ENCODE measurements at regions not wholly inside any gene's neighbourhood (a gene's known extent, or its start where the extent isn't known, plus 50 kb on each side); places are given as distances from the start of the nearest gene placed in this dataset.
"Not testable (repeated sequence)": the region's sequence is repeated elsewhere in the genome, so short reads cannot be mapped to it uniquely, and the experiment has no call there.

DNA sequence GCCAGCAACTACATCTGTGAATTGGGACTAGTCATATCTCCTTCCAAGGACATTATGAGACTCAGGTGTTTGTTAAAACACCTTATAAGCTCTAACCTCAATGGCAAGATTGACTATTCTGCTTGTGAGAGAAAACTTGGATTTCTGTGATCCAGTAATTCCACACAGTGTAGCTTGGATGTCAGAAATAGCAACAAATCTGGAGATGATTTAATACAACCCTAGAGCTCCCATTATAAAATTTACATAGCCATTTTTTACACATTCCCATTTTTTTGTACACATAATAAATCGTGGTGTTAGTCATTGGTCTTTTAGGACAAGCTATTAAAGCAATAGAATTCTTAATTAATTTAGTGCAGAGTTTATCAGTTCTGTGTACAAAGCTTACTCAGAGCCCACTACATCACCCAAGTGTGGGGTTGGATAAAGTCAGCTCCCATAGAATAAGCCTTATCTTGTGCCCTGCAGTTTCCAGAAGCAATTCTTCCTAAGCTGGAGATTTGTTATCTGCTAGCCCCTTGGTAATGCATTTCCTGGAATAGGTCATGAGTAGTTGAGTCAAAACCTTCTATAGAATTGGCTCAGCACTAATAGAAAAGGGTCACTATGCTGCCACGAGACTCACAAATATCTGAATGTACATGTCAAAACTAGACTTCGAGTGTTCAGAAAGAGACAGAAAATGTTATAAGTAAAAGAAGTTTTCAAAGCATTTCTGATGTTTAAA is 434.0 kb upstream of the RUNX1 start:
- DNase-seq = no peak

DNA sequence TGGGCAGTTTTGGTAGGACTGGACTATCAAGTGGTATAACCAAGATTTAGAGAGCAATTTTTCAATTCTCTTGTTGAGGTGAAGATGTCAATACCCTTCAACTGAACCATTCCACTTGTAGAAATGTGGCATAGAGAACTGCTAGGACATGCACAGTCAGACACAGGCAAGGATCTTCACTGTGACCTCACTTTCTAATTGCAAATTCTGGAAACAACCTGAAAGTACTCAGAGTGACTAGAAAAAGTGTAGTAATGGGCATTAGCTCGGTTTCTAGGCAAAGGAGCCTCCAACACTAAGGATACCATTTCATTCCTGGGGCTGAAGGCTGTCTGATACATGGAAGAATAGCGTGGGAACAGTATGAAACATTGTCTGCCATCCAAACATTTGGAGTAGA is 433.0 kb upstream of the RUNX1 start:
- DNase-seq = no peak

- DNase-seq = no peak
Observed at GRCh38 chr21:35481005-35481404, 431.9 kb upstream of the RUNX1 start.

DNA sequence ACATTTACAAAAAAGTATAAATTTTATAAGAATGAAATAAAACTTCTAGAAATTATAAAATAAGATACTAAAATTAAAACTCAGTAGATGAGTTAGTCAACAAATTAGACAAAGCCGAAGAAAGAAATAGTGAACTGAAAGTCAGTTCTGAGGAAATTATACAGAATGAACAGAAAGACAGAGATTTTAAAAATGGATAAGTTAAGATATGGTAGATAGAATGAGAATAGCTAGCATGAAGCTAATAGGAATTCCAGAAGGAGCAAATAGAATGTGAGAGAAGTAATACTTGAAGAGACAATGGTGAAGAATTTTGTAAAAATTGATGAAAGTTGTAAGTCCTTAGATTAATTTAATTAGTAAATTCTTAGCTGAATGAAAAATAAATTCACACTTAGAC is 430.4 kb upstream of the RUNX1 start:
- no peak for DNase-seq

GRCh38 chr21:35479065-35479448 is 430.0 kb upstream of the RUNX1 start:
- no peak for DNase-seq

GRCh38 chr21:35478161-35479064 is 429.3 kb upstream of the RUNX1 start:
- DNase-seq = no peak

DNA sequence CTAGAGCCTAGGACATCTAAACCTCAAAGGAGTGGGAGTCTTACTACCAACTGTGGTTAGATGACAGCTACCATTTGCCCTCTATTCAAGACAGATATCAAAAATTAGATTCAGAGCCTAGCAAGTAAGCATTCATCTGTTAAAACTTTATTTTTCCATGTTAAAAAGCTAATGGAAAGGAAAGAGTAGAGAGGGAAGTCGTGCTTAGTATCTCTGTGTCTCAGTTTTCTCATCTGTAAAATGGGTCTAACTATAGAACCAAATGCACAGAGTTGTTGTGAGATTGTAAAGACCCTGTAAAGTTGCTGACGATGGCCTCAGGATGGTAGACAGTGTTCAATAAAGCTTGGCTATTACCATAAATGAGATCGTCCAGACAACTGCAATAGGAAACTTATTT is 428.5 kb upstream of the RUNX1 start:
- DNase-seq = no peak

DNA sequence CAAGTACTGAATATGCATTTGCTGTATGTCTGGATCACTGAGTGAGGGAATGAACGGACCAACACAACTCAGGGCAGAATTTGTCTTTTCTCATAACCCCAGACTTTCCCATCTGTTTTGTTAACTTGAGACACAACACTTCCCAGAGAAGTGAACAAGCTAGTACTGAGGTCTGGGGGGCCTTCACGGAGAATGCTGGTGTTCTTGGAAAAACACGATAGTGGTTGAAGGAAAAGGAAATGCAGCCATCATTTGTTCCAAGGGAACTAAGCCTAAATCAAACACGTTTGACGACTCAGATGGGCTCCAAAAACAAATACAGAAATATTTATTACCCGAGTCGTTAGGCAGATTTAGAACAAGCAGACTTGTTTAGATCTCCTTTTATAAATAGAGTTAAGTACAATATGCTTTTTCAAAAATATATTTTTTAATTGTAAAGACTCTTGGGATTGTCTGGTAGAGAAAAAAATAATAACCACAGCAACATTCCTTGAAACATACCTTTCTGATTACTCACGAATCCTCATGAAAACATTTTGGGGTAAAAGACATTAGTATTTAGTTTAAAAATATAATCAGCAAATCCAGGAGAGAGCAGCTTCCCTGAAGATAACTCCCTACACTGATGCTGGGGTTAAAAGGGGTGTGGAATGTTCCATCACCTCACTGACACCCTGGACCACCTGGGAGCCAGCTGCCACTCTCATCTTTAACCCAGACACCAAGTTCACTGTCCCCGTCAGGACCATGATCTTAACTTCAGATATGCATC is 427.7 kb upstream of the RUNX1 start:
- no peak for DNase-seq

DNA sequence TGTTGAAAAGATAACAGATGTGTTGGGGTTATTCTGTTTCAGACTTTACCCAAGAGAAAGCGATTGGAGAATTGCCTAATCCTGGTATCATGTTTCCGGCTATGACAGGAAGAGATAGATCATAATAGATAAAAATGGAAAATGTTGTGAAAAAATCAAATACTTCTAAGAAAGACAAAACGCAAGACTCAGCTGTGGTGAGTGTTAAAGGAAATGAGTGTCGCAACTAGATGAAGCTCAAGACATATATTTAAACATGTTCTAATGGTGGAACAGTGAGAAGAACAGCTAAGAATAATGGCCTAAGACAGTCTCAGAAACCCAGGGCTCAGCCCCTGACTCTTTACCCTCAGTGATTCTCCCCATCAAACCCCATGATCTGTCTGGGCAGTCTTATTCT is 426.7 kb upstream of the RUNX1 start:
- DNase-seq = no peak

DNA sequence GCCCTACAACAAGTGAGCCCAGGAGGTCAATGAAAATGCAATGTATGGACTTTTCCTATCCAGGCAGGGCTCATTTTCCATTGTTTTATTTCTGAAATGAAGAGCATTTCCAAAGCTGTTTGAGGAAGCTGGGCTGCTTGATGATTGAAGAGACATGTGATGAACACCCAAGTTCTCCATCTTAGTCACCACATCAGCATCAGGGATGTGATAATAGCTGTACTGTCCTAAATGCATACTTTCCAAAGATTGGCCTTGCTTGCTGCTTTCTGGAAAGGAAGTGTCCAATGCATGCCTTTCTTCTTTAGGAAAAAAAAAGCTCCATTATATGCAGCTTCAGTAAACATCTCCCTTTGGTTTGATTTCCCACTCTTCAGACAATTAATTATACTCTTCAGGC is 425.9 kb upstream of the RUNX1 start:
- no peak for DNase-seq

GRCh38 chr21:35473496-35473895 is 424.4 kb upstream of the RUNX1 start:
- no peak for DNase-seq

DNA sequence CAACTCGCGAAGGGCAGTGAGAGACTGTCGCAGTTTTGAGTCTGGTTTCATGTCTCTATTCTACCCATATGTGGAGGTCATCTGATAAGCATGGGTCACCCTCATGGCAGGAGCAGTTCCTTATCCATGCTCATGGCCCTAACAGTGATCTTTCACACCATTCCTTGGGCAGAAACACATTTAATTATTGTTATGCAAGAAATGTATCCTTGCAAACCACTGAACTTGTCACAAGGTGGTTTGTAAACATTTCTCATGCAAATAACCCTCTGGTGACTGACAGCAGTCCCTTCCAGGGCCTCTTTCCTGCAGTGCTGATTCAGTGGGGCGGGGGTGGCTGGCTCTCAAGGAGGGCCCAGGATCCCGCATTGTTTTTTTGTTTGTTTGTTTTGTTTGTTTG is 421.4 kb upstream of the RUNX1 start:
- no peak for DNase-seq

- DNase-seq = no peak
Observed at GRCh38 chr21:35469498-35469897, 420.4 kb upstream of the RUNX1 start.

DNA sequence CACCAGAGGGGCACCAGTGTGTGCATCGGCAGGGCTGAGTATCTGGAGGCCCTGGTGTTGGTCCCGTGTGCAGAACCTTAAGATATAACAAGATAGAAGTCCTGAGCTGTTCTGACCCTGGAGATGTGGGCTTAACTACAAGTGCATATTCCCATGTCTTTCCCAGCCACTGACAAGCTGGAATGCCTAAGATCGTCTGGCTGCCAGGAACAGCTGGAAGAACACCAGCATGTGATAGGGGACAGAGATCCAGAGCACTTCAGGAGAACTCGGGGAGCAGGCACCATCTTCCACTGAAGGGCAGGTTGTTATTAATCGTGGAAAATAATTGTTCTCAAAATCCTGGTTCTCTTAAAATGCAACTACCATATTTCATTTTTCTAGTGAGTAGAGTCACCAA is 419.9 kb upstream of the RUNX1 start:
- DNase-seq = no peak

- no peak for DNase-seq
Observed at GRCh38 chr21:35467566-35467965, 418.5 kb upstream of the RUNX1 start.

- not testable (repeated sequence) for DNase-seq
Observed at GRCh38 chr21:35466681-35467080, 417.6 kb upstream of the RUNX1 start.

- DNase-seq = no peak
Observed at GRCh38 chr21:35465741-35466140, 416.6 kb upstream of the RUNX1 start.

DNA sequence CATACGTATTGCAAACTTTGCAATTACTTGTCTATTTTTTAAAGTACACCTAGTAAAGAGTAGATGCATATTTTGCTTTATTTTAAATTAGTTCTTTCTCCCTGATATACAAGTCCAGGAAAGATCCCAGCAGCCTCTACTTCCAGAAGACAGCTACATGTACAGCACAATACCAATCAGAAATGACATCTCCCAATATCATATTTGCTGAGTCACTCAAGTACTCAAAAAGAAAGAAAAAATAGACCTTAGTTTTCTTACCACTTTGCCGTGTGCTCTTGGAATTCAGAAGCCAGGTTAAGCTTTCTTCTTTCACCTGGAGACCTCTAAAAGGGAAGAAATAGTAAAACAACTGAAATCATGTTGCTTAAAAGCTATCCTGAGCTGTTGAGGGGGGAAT is 412.6 kb upstream of the RUNX1 start:
- DNase-seq = no peak

- DNase-seq = no peak
Observed at GRCh38 chr21:35460441-35460840, 411.3 kb upstream of the RUNX1 start.

DNA sequence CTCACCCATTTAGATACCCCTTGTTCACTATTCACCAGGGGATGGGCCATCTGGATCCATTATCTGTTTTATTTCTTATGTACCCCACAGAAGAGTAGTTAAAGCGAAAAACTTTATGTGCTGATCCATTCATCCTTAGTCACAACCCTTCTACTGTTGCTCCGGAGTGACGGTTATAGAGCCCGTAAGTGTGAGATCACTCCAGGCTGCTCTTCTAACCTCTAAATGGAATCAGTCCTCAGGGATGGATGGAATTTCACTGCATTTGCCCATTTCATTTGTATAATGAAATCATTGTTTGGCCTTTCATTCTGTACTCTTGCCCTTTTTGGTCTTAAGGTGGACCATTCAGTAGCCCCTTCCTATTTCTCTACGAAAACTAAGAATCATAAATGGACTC is 409.3 kb upstream of the RUNX1 start:
- DNase-seq = no peak

GRCh38 chr21:35457097-35457804 is 408.1 kb upstream of the RUNX1 start:
- DNase-seq = no peak

GRCh38 chr21:35451276-35451675 is 402.2 kb upstream of the RUNX1 start:
- DNase-seq = no peak

GRCh38 chr21:35450830-35451229 is 401.7 kb upstream of the RUNX1 start:
- no peak for DNase-seq
